HepG2 (cell line): ENCODE measurements at regions not wholly inside any gene's neighbourhood (a gene's known extent, or its start where the extent isn't known, plus 50 kb on each side); places are given as distances from the start of the nearest gene placed in this dataset.

ENCODE experiments used
- ATAC-seq: fragments of 200-7000 bp; cut with Tn5 transposase; 3 replicates; pipeline ENCODE4 v1.9.1; 2020; ENCODE audit warnings: mild to moderate bottlenecking, moderate library complexity
- BruUV-seq: library from RNA; stranded (reverse); fragments of 400-500 nt; replicated peaks from 2 replicates; lab custom pipeline; 2021; lab: Mats Ljungman, UMichigan
- CTCF ChIA-PET: fragments of 300-600 bp; formaldehyde crosslinking; extraction: SDS; loops from one replicate; lab custom pipeline; 2021; ENCODE audit warnings: low total read pairs, inconsistent platforms, low intra/inter-chr PET ratio; lab: Yijun Ruan, JAX
- POLR2A ChIA-PET: fragments of 350-600 bp; sonication (Branson Sonifier 250); formaldehyde crosslinking; loops from one replicate; lab custom pipeline; 2020; ENCODE audit warnings: antibody characterized with exemption, inconsistent platforms; lab: Yijun Ruan, JAX
- DNase-seq: peaks from one replicate; pipeline ENCODE4 v3.0.0-alpha.2; 2015; ENCODE audit warnings: low spot score
- FAIRE-seq: peaks from 3 replicates; lab custom pipeline; 2011; peaks lifted over from hg19 to GRCh38; lab: Jason Lieb, UNC
- H2AFZ ChIP-seq: one replicate; pipeline ENCODE4 v1.6.1; 2011; ENCODE audit warnings: low read length, inconsistent platforms
- H3K27ac ChIP-seq: fragments of 300-600 bp; 3 replicates; pipeline ENCODE4 v1.8.0; 2011; ENCODE audit warnings: mixed run types, mild to moderate bottlenecking, mixed read lengths, low read length, inconsistent platforms; ENCODE audit not compliant: insufficient read depth; ENCODE audit errors: extremely low read length
- H3K27me3 ChIP-seq, 2 experiments: fragments of 200-600 bp in 1 of 2; 2 replicates in 1 of 2; 3 replicates in 1 of 2; pipeline versions ENCODE4 v1.6.0 to v1.8.0; 2011; ENCODE audit warnings: low read length in 2 of 2, mild to moderate bottlenecking in 2 of 2, moderate library complexity in 2 of 2, inconsistent platforms in 1 of 2; ENCODE audit not compliant: insufficient read depth in 2 of 2, control insufficient read depth in 1 of 2
- H3K36me3 ChIP-seq, 2 experiments: fragments of 200-600 bp in 1 of 2; replicated peaks in 1 of 2; 2 replicates in 1 of 2; 3 replicates in 1 of 2; pipeline versions ENCODE4 v1.5.1 to v1.8.0; 2011; ENCODE audit warnings: low read length in 2 of 2, inconsistent platforms in 1 of 2; ENCODE audit not compliant: insufficient read depth in 2 of 2, control insufficient read depth in 1 of 2
- H3K4me1 ChIP-seq: 2 replicates; pipeline ENCODE4 v1.5.1; 2012; ENCODE audit warnings: low read length, inconsistent platforms; ENCODE audit not compliant: insufficient read depth
- H3K4me2 ChIP-seq: 2 replicates; pipeline ENCODE4 v1.6.0; 2011; ENCODE audit warnings: low read depth, low read length, inconsistent platforms
- H3K4me3 ChIP-seq, 3 experiments: fragments of 200-600 bp in 1 of 3; sonication (generic), shearing (Covaris generic) in 1 of 3; replicated peaks in 1 of 3; 2 replicates each; pipeline ENCODE4 v1.5.1; 2011 to 2016; ENCODE audit warnings: low read length in 3 of 3, inconsistent platforms in 2 of 3, low read depth in 2 of 3, mild to moderate bottlenecking in 2 of 3, control low read depth in 1 of 3, mixed read lengths in 1 of 3; ENCODE audit not compliant: insufficient read depth in 1 of 3
- H3K79me2 ChIP-seq: one replicate; pipeline ENCODE4 v1.6.1; 2011; ENCODE audit warnings: low read length, inconsistent platforms; ENCODE audit not compliant: insufficient read depth
- H3K9ac ChIP-seq: 2 replicates; pipeline ENCODE4 v1.6.0; 2011; ENCODE audit warnings: mild to moderate bottlenecking, low read depth, low read length, inconsistent platforms; ENCODE audit not compliant: insufficient read depth
- H3K9me3 ChIP-seq: 2 replicates; pipeline ENCODE4 v1.5.1; 2012; ENCODE audit warnings: mild to moderate bottlenecking, low read length
- H4K20me1 ChIP-seq: 2 replicates; pipeline ENCODE4 v1.6.0; 2011; ENCODE audit warnings: inconsistent platforms, mild to moderate bottlenecking, low read length, moderate library complexity; ENCODE audit not compliant: insufficient read depth
- ATRX ChIP-seq: sonication (generic); formaldehyde crosslinking; IDR thresholded peaks from 2 replicates; pipeline ENCODE4 v1.4.0; 2020; ENCODE audit warnings: missing genetic modification reagents, borderline replicate concordance
- FOXK2 ChIP-seq: fragments of 450-650 bp; IDR thresholded peaks from 2 replicates; pipeline ENCODE4 v1.6.1; 2016
- HDAC2 ChIP-seq: sonication (generic); formaldehyde crosslinking; IDR thresholded peaks from 2 replicates; pipeline ENCODE4 v1.4.0; 2020; ENCODE audit warnings: missing genetic modification reagents
- HNRNPH1 ChIP-seq: fragments of 200-400 bp; formaldehyde crosslinking; optimal IDR thresholded peaks from 2 replicates; pipeline ENCODE3; 2017; ENCODE audit warnings: mild to moderate bottlenecking, low read depth, low read length
- HNRNPL ChIP-seq: fragments of 200-400 bp; formaldehyde crosslinking; IDR thresholded peaks from 2 replicates; pipeline ENCODE4 v1.6.1; 2017; ENCODE audit warnings: mild to moderate bottlenecking, low read depth, low read length
- KDM6A ChIP-seq: IDR thresholded peaks from 2 replicates; pipeline ENCODE4 v1.6.1; 2016; ENCODE audit warnings: low read depth
- MAZ ChIP-seq, 2 experiments: sonication (generic) in 1 of 2; formaldehyde crosslinking in 1 of 2; IDR thresholded peaks; 2 replicates each; pipeline versions ENCODE4 v1.5.0 to v1.6.1; 2012 to 2020; ENCODE audit warnings: low read depth in 2 of 2, mild to moderate bottlenecking in 2 of 2, borderline replicate concordance in 1 of 2, improper control_type of control experiment in 1 of 2, low read length in 1 of 2, missing genetic modification reagents in 1 of 2, moderate library complexity in 1 of 2
- MYC ChIP-seq: sonication (generic); formaldehyde crosslinking; IDR thresholded peaks from 2 replicates; pipeline ENCODE4 v1.9.0; 2021; ENCODE audit warnings: missing genetic modification reagents, borderline replicate concordance
- NAIF1 ChIP-seq: sonication (generic); formaldehyde crosslinking; IDR thresholded peaks from 2 replicates; pipeline ENCODE4 v1.5.0; 2020; ENCODE audit warnings: mild to moderate bottlenecking, missing genetic modification reagents, borderline replicate concordance
- PAWR ChIP-seq: sonication (generic); formaldehyde crosslinking; IDR thresholded peaks from 2 replicates; pipeline ENCODE4 v1.4.0; 2020; ENCODE audit warnings: missing genetic modification reagents, mild to moderate bottlenecking, borderline replicate concordance
- SYNCRIP ChIP-seq: fragments of 200-400 bp; formaldehyde crosslinking; IDR thresholded peaks from 2 replicates; pipeline ENCODE4 v1.6.1; 2018; ENCODE audit warnings: mild to moderate bottlenecking, low read depth, low read length; ENCODE audit not compliant: insufficient read depth
- THAP9 ChIP-seq: sonication (generic); formaldehyde crosslinking; IDR thresholded peaks from 2 replicates; pipeline ENCODE4; 2020; ENCODE audit warnings: missing genetic modification reagents, mild to moderate bottlenecking, borderline replicate concordance
- ZBTB42 ChIP-seq: sonication (generic); formaldehyde crosslinking; IDR thresholded peaks from 2 replicates; pipeline ENCODE4 v1.5.0; 2020; ENCODE audit warnings: mild to moderate bottlenecking, missing genetic modification reagents
- ZBTB7B ChIP-seq: sonication (generic); formaldehyde crosslinking; IDR thresholded peaks from 2 replicates; pipeline ENCODE4 v1.4.0; 2020; ENCODE audit warnings: missing genetic modification reagents
- ZNF17 ChIP-seq: sonication (generic); formaldehyde crosslinking; IDR thresholded peaks from 2 replicates; pipeline ENCODE4 v1.5.0; 2020; ENCODE audit warnings: mild to moderate bottlenecking, missing genetic modification reagents
- ZNF550 ChIP-seq: sonication (generic); formaldehyde crosslinking; IDR thresholded peaks from 2 replicates; pipeline ENCODE4 v1.4.0; 2020; ENCODE audit warnings: mild to moderate bottlenecking, missing genetic modification reagents, borderline replicate concordance
- WGBS: methylation state at CpG from one replicate; pipeline ENCODE4 v1.1.6; 2017; ENCODE audit warnings: low lambda C conversion rate; 5-methylcytosine and 5-hydroxymethylcytosine counted together
- in situ Hi-C: cut with HindIII; loops from 2 replicates; pipeline ENCODE4 v1.10.0; 2017; ENCODE audit warnings: low pct_unique_long_range_greater_than_20kb; ENCODE audit not compliant: extremely low pct_ligation_motif_present
- intact Hi-C: fragments of 100-400 bp; cut with micrococcal nuclease; formaldehyde crosslinking; loops from one replicate; pipeline ENCODE4 v1.10.0; 2022; ENCODE audit not compliant: unreplicated experiment
- TF ChIP-seq, protein P1 (sequence below): sonication (generic); formaldehyde crosslinking; IDR thresholded peaks from 2 replicates; pipeline ENCODE4 v1.5.1; 2020; ENCODE audit warnings: missing genetic modification reagents, mild to moderate bottlenecking, borderline replicate concordance

DNA sequence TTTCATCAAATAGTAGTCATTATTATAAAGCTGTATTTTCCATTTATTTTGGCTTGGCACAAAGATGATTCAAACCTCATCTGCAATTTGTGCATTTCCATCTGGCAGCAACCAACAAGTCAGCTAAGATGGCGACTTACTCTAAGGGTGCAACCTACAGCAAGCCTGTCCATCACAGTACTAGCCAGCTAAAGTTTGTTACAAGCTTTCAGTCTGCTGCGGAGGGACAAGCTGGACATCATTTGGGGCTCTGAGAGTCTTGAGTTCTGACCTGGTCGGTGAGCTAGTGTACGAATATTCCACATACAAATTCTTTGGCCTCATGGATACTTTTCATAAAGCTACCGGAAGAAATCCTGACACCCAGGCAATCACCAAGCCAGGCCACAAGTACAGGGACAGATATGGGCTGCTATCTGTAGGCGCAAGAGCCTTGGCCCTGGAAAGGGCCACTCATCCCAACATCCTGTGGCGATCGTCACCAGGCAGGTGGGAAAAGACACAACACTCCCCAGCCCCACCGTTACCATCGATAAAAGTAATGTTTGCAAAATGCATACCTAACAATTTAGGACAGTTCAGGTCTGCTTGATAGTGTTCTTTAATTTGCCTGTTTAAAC lies 307.6 kb downstream of the SKIDA1 start:
- no peak overlapping the region for H2AFZ ChIP-seq
- FAIRE-seq (no peak), DNase-seq (no peak), ATAC-seq (no peak)
- H4K20me1 ChIP-seq, result no peaks in the 10 kb centered on the region
- no peaks in the 10 kb centered on the region for H3K4me1 ChIP-seq
- intact Hi-C loops, result no loop called here
- ChIA-PET POLR2A (no interaction called here), CTCF (no interaction called here)
- no peak overlapping the region for H3K4me3 ChIP-seq
- no peak overlapping the region for H3K9ac ChIP-seq
- no peaks in the 10 kb centered on the region for H3K9me3 ChIP-seq
- BruUV-seq, result no TSS peak
- no peak overlapping the region for H3K27ac ChIP-seq
- no peak overlapping the region for H3K4me2 ChIP-seq
- 19% methylated on average over 8 of the region's 10 CpGs for WGBS
- peaks cover 0 to 12% of the 10 kb centered on the region in 2 experiments; a peak in 1 of 5 replicates for H3K27me3 ChIP-seq
- in situ Hi-C loops, result no loop called here
- H3K79me2 ChIP-seq, result no peaks in the 10 kb centered on the region
- H3K36me3 ChIP-seq, result no peaks in the 10 kb centered on the region
- TF ChIP-seq KDM6A (CRISPR knock-in tag) (no peak), ZBTB7B (no peak), FOXK2 (no peak), HDAC2 (no peak), ZNF550 (CRISPR knock-in tag) (no peak), HNRNPH1 (no peak), MAZ (IDR thresholded peaks at IDR 0.05; ENCODE audit: borderline replicate concordance, low read depth, low read length) (no peak), MAZ (CRISPR knock-in tag; IDR thresholded peaks at IDR 0.05; ENCODE audit: low read depth) (no peak), HNRNPL (no peak), ZBTB42 (CRISPR knock-in tag) (no peak), PAWR (CRISPR knock-in tag) (no peak), ZNF17 (no peak), SYNCRIP (no peak), THAP9 (no peak), NAIF1 (CRISPR knock-in tag) (no peak), ATRX (CRISPR knock-in tag) (no peak), MYC (CRISPR knock-in tag) (no peak)
- TF ChIP-seq, protein P1, sequence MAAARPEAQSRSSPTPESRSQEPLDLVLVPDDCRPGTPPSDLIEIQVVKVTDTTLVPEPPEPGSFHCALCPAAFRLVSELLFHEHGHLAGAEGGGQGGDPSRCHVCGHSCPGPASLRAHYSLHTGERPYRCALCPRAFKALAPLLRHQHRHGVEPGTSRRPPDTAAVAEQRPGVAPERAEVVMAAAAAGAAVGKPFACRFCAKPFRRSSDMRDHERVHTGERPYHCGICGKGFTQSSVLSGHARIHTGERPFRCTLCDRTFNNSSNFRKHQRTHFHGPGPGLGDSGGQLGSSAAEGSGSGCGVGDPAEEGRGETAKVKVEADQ (CRISPR knock-in tag), result no peak
